GM23338 (cell line): ENCODE measurements at regions not wholly inside any gene's neighbourhood (a gene's known extent, or its start where the extent isn't known, plus 50 kb on each side); places are given as distances from the start of the nearest gene placed in this dataset.

ENCODE experiments used
- ATAC-seq: fragments of 200-7000 bp; cut with Tn5 transposase; 3 replicates; pipeline ENCODE4 v1.9.1; 2020
- DNase-seq: peaks from one replicate; pipeline ENCODE4 v3.0.0-alpha.2; 2015; ENCODE audit warnings: low spot score
- H2AFZ ChIP-seq: fragments of 200-600 bp; sonication (generic); 2 replicates; pipeline ENCODE4 v1.8.0; 2016; ENCODE audit warnings: antibody characterized with exemption, mild to moderate bottlenecking, moderate library complexity
- H3F3A ChIP-seq: fragments of 200-600 bp; sonication (generic); replicated peaks from 2 replicates; pipeline ENCODE4 v1.8.0; 2017; ENCODE audit warnings: antibody characterized with exemption, mixed run types, low read depth
- H3K27ac ChIP-seq: fragments of 200-600 bp; sonication (generic); 2 replicates; pipeline ENCODE4 v1.6.1; 2016; ENCODE audit warnings: low read depth
- H3K27me3 ChIP-seq: fragments of 200-600 bp; sonication (generic); 2 replicates; pipeline ENCODE4 v1.8.0; 2016; ENCODE audit warnings: mild to moderate bottlenecking, mixed run types, moderate library complexity; ENCODE audit not compliant: insufficient read depth
- H3K36me3 ChIP-seq: fragments of 200-600 bp; sonication (generic); 2 replicates; pipeline ENCODE4 v1.8.0; 2016; ENCODE audit warnings: mild to moderate bottlenecking; ENCODE audit not compliant: insufficient read depth
- H3K4me1 ChIP-seq: fragments of 200-600 bp; sonication (generic); 2 replicates; pipeline ENCODE4 v1.8.0; 2016; ENCODE audit warnings: mild to moderate bottlenecking, moderate library complexity; ENCODE audit not compliant: insufficient read depth
- H3K4me2 ChIP-seq: fragments of 200-600 bp; sonication (generic); 2 replicates; pipeline ENCODE4 v1.7.1; 2017; ENCODE audit warnings: mixed run types
- H3K4me3 ChIP-seq: fragments of 200-600 bp; sonication (generic); 2 replicates; pipeline ENCODE4 v1.6.1; 2016; ENCODE audit warnings: mixed run types
- H3K79me2 ChIP-seq: fragments of 200-600 bp; sonication (generic); replicated peaks from 2 replicates; pipeline ENCODE4 v1.8.0; 2017; ENCODE audit warnings: mild to moderate bottlenecking; ENCODE audit not compliant: insufficient read depth
- H3K9me2 ChIP-seq: fragments of 200-600 bp; sonication (generic); 2 replicates; pipeline ENCODE4 v1.8.0; 2017; ENCODE audit not compliant: insufficient read depth
- H4K20me1 ChIP-seq: fragments of 200-600 bp; sonication (generic); replicated peaks from 2 replicates; pipeline ENCODE4 v1.8.0; 2017; ENCODE audit warnings: mild to moderate bottlenecking; ENCODE audit not compliant: insufficient read depth
- H3K27ac Mint-ChIP-seq: 2 replicates; pipeline ENCODE4 v1.8.0; 2020; ENCODE audit warnings: inconsistent platforms, mild to moderate bottlenecking, moderate library complexity, mixed read lengths
- H3K27me3 Mint-ChIP-seq: 3 replicates; pipeline ENCODE4 v1.8.0; 2022; ENCODE audit warnings: low read depth, mild to moderate bottlenecking, moderate library complexity, mixed read lengths, inconsistent platforms; ENCODE audit not compliant: insufficient read depth, poor library complexity
- H3K36me3 Mint-ChIP-seq: 3 replicates; pipeline ENCODE4 v1.8.0; 2021; ENCODE audit warnings: low read depth, mild to moderate bottlenecking, inconsistent platforms, moderate library complexity, mixed read lengths
- H3K4me1 Mint-ChIP-seq: 3 replicates; pipeline ENCODE4 v1.8.0; 2020; ENCODE audit warnings: mild to moderate bottlenecking, inconsistent platforms, mixed read lengths
- H3K4me3 Mint-ChIP-seq: 3 replicates; pipeline ENCODE4 v1.8.0; 2021; ENCODE audit warnings: moderate library complexity, mild to moderate bottlenecking, inconsistent platforms, mixed read lengths
- H3K9me3 Mint-ChIP-seq: 3 replicates; pipeline ENCODE4 v1.8.0; 2020; ENCODE audit warnings: moderate library complexity, mild to moderate bottlenecking, inconsistent platforms, mixed read lengths
- CTCF ChIP-seq, 2 experiments: fragments of 200-600 bp in 1 of 2; sonication (generic) in 1 of 2; conservative IDR thresholded peaks; 2 replicates each; pipeline versions ENCODE4 v1.5.1 to v1.6.1; 2016 to 2017; ENCODE audit warnings: antibody characterized with exemption in 2 of 2, low read depth in 2 of 2, mild to moderate bottlenecking in 2 of 2, moderate library complexity in 1 of 2
- ETS1 ChIP-seq: IDR thresholded peaks from 2 replicates; pipeline ENCODE4 v1.6.1; 2016; ENCODE audit warnings: antibody characterized with exemption
- EZH2 ChIP-seq: fragments of 200-600 bp; sonication (generic); IDR thresholded peaks from one replicate; pipeline ENCODE4 v1.8.0; 2017; ENCODE audit warnings: antibody characterized with exemption, mild to moderate bottlenecking, low read depth; ENCODE audit not compliant: unreplicated experiment
- NANOG ChIP-seq: IDR thresholded peaks from 2 replicates; pipeline ENCODE4 v1.6.1; 2016; ENCODE audit warnings: antibody characterized with exemption, borderline replicate concordance
- POLR2AphosphoS5 ChIP-seq: IDR thresholded peaks from 2 replicates; pipeline ENCODE4 v1.6.1; 2016; ENCODE audit warnings: antibody characterized with exemption, low read depth
- ZNF114 ChIP-seq: fragments of 250-450 bp; sonication (Bioruptor Pico); IDR thresholded peaks from 2 replicates; pipeline ENCODE4 v1.5.0; 2020; ENCODE audit warnings: mild to moderate bottlenecking, moderate library complexity
- TF ChIP-seq, protein P1 (sequence below): fragments of 250-450 bp; sonication (Bioruptor Pico); IDR thresholded peaks from 2 replicates; pipeline ENCODE4 v1.5.0; 2020; ENCODE audit warnings: mild to moderate bottlenecking, moderate library complexity

- TF ChIP-seq, protein P1, sequence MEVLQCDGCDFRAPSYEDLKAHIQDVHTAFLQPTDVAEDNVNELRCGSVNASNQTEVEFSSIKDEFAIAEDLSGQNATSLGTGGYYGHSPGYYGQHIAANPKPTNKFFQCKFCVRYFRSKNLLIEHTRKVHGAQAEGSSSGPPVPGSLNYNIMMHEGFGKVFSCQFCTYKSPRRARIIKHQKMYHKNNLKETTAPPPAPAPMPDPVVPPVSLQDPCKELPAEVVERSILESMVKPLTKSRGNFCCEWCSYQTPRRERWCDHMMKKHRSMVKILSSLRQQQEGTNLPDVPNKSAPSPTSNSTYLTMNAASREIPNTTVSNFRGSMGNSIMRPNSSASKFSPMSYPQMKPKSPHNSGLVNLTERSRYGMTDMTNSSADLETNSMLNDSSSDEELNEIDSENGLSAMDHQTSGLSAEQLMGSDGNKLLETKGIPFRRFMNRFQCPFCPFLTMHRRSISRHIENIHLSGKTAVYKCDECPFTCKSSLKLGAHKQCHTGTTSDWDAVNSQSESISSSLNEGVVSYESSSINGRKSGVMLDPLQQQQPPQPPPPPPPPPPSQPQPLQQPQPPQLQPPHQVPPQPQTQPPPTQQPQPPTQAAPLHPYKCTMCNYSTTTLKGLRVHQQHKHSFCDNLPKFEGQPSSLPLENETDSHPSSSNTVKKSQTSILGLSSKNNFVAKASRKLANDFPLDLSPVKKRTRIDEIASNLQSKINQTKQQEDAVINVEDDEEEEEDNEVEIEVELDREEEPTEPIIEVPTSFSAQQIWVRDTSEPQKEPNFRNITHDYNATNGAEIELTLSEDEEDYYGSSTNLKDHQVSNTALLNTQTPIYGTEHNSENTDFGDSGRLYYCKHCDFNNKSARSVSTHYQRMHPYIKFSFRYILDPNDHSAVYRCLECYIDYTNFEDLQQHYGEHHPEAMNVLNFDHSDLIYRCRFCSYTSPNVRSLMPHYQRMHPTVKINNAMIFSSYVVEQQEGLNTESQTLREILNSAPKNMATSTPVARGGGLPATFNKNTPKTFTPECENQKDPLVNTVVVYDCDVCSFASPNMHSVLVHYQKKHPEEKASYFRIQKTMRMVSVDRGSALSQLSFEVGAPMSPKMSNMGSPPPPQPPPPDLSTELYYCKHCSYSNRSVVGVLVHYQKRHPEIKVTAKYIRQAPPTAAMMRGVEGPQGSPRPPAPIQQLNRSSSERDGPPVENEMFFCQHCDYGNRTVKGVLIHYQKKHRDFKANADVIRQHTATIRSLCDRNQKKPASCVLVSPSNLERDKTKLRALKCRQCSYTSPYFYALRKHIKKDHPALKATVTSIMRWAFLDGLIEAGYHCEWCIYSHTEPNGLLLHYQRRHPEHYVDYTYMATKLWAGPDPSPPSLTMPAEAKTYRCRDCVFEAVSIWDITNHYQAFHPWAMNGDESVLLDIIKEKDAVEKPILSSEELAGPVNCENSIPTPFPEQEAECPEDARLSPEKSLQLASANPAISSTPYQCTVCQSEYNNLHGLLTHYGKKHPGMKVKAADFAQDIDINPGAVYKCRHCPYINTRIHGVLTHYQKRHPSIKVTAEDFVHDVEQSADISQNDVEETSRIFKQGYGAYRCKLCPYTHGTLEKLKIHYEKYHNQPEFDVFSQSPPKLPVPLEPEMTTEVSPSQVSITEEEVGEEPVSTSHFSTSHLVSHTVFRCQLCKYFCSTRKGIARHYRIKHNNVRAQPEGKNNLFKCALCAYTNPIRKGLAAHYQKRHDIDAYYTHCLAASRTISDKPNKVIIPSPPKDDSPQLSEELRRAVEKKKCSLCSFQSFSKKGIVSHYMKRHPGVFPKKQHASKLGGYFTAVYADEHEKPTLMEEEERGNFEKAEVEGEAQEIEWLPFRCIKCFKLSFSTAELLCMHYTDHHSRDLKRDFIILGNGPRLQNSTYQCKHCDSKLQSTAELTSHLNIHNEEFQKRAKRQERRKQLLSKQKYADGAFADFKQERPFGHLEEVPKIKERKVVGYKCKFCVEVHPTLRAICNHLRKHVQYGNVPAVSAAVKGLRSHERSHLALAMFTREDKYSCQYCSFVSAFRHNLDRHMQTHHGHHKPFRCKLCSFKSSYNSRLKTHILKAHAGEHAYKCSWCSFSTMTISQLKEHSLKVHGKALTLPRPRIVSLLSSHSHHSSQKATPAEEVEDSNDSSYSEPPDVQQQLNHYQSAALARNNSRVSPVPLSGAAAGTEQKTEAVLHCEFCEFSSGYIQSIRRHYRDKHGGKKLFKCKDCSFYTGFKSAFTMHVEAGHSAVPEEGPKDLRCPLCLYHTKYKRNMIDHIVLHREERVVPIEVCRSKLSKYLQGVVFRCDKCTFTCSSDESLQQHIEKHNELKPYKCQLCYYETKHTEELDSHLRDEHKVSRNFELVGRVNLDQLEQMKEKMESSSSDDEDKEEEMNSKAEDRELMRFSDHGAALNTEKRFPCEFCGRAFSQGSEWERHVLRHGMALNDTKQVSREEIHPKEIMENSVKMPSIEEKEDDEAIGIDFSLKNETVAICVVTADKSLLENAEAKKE (CRISPR knock-in tag): no peak
Observed at GRCh38 chr6:133757335-133757734, 131.6 kb upstream of the TCF21 start (continued).

DNA sequence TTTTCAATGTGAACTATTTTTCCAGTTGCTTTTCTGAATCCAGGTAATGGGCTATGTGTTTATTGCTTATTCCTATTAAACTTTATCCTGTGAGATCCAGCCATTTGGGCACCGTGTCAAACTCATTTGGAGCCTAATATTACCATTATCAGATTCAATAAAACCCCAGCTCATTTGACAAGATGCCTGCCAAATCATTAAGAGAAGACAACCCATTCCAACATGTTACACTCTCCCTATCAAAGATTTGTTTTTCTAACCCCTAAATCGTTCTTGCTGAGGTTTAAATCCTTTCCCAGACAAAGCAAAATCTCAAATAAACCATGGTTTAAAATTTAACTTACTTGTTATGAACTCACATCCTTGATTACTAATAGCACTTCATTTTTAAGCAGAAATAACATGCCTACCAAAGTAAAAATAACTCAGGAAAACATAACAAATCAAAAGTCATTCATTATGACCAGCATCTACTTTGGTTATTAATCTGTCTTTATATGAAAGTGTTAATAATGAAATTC lies 130.0 kb upstream of the TCF21 start:
- H2AFZ ChIP-seq: no peak overlapping the region
- no peak overlapping the region for H3K4me2 ChIP-seq
- Mint-ChIP-seq H3K9me3 (no peaks in the 10 kb centered on the region), H3K36me3 (no peaks in the 10 kb centered on the region), H3K4me1 (peaks cover 2% of the 10 kb centered on the region; the same call in 2 of the 3 replicates), H3K27me3 (peaks cover 1% of the 10 kb centered on the region), H3K4me3 (no peak overlapping the region), H3K27ac (no peak overlapping the region)
- no peaks in the 10 kb centered on the region for H3K27me3 ChIP-seq
- no peaks in the 10 kb centered on the region for H3K79me2 ChIP-seq
- no peak overlapping the region for H3K4me3 ChIP-seq
- H3K9me2 ChIP-seq: no peaks in the 10 kb centered on the region
- H3K4me1 ChIP-seq: 0 out of 2 replicates have a peak, but pooled peaks cover under 1% of the 10 kb centered on the region
- no peak overlapping the region for H3K27ac ChIP-seq
- ATAC-seq: no peak
- H4K20me1 ChIP-seq: no peaks in the 10 kb centered on the region
- no peak for DNase-seq
- no peaks in the 10 kb centered on the region for H3F3A ChIP-seq
- no peaks in the 10 kb centered on the region for H3K36me3 ChIP-seq
- TF ChIP-seq ETS1 (no peak), EZH2 (no peak), NANOG (no peak), POLR2AphosphoS5 (no peak), ZNF114 (CRISPR knock-in tag) (no peak), CTCF (conservative IDR thresholded peaks at IDR 0.05; ENCODE audit: low read depth in 2 of 2) (no peak)
